ENCODE measurements at regions not wholly inside any gene's neighbourhood (a gene's known extent, or its start where the extent isn't known, plus 50 kb on each side); places are given as distances from the start of the nearest gene placed in this dataset.

GRCh38 chr2:59560769-59561168 lies 992.7 kb downstream of the BCL11A start:
- TF ChIP-seq CTCF (IDR thresholded peaks at IDR 0.05; ENCODE audit: insufficient read depth, low read length) (no peak), POLR2AphosphoS5 (IDR thresholded peaks at IDR 0.05; ENCODE audit: low read depth) (no peak)

Data from HL-60 (cell line).